Astrocyte of the spinal cord (primary cell): ENCODE measurements at regions not wholly inside any gene's neighbourhood (a gene's known extent, or its start where the extent isn't known, plus 50 kb on each side); places are given as distances from the start of the nearest gene placed in this dataset.
A peak's percentile ranks its signal among the peaks of the same experiment; 100 is the strongest.

Experiments
- DNase-seq: peaks from one replicate; pipeline ENCODE4 v3.0.0; 2011; ENCODE audit warnings: low read depth, low spot score
- H3K4me3 ChIP-seq: 2 replicates; pipeline ENCODE4 v1.5.1; 2011; ENCODE audit warnings: low read depth, mild to moderate bottlenecking, low read length, moderate library complexity
- CTCF ChIP-seq: IDR thresholded peaks from 2 replicates; pipeline ENCODE4 v1.5.1; 2012; ENCODE audit warnings: low read depth, mild to moderate bottlenecking, low read length, inconsistent platforms
- in situ Hi-C: cut with HindIII; loops from 2 replicates; pipeline ENCODE4 v1.10.0; 2017; ENCODE audit warnings: low sequenced_read_pairs

GRCh38 chr16:87188104-87188503 is 129.1 kb downstream of the C16orf95 start:
- no peak for DNase-seq
- in situ Hi-C loops: no loop called here
- no peak for TF ChIP-seq CTCF
- H3K4me3 ChIP-seq: no peak overlapping the region

- no peak overlapping the region for H3K4me3 ChIP-seq
- no peak for DNase-seq
- in situ Hi-C loops: no loop called here
- no peak for TF ChIP-seq CTCF
These were observed 127.8 kb downstream of the C16orf95 start for GRCh38 chr16:87189426-87189825.

DNA sequence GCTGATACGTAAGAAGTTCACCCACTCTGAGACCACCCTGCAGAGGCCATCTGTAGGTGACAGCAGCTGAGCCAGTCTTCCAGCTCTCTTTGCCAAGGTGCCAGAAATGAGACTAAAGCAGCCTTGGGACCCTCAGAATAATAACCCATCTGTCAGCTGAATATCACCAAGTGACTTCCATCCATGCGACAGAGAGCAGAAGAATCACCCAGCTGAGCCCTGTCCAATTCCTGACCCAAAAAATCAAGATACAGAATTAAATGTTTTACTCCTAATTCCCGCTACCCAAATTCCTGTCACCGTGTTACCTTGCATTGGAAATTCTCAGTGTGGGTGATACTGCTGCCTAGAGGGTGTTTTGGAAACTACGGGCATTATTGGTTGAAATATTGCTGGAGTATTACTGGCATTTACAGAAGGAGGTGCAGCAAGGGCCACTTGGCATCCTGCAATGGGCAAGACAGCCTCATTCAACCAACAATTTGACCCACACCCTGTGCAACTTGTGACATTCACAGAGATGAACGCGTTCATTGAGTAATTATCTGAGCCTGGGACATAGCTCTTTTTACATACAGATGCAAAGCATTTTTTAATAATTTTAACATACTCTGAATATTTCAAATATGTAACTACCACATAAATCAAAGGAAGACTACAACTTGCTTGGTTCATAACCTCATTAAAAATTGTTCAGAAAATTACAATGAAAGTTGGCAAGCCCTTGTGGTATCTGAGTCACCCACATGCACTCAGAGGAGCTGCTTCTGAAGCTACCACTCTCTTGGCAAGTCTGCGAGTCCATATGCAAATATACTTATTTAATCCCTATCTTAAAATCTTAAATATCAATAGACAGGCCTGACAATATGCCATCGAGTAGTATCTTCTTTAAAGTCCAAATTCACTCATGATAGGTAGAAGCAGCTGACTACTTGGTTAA is 126.6 kb downstream of the C16orf95 start:
- TF ChIP-seq CTCF: peak; percentile 38
- no peak overlapping the region for H3K4me3 ChIP-seq
- DNase-seq: no peak
- in situ Hi-C loops: no loop called here

GRCh38 chr16:87192452-87193073 is 124.6 kb downstream of the C16orf95 start:
- TF ChIP-seq CTCF: no peak
- no peak overlapping the region for H3K4me3 ChIP-seq
- in situ Hi-C loops: no loop called here
- DNase-seq: peak; percentile 64

- no peak for DNase-seq
- in situ Hi-C loops: no loop called here
- H3K4me3 ChIP-seq: no peak overlapping the region
- no peak for TF ChIP-seq CTCF
These were observed 123.0 kb downstream of the C16orf95 start for GRCh38 chr16:87194172-87194571.

- TF ChIP-seq CTCF: no peak
- DNase-seq: no peak
- in situ Hi-C loops: no loop called here
- no peak overlapping the region for H3K4me3 ChIP-seq
These were observed 122.0 kb downstream of the C16orf95 start for GRCh38 chr16:87195161-87195560.
